Umbilical cord (tissue), 1 donor: ENCODE measurements at regions not wholly inside any gene's neighbourhood (a gene's known extent, or its start where the extent isn't known, plus 50 kb on each side); places are given as distances from the start of the nearest gene placed in this dataset.
"Not testable (repeated sequence)": the region's sequence is repeated elsewhere in the genome, so short reads cannot be mapped to it uniquely, and the experiment has no call there.

ENCODE experiments used
- DNase-seq: peaks from one replicate; pipeline ENCODE4 v3.0.0-alpha.2; 2015; ENCODE audit warnings: low spot score

GRCh38 chr15:58357529-58358476 is 74.0 kb upstream of the LIPC start:
- DNase-seq = peak; percentile 23

GRCh38 chr15:58360421-58361090 is 71.2 kb upstream of the LIPC start:
- DNase-seq = no peak

- DNase-seq = peak; percentile 54
Observed at GRCh38 chr15:58361273-58361759, 70.5 kb upstream of the LIPC start.

- peak; percentile 62 for DNase-seq
Observed at GRCh38 chr15:58362262-58362922, 69.4 kb upstream of the LIPC start.

- not testable (repeated sequence) for DNase-seq
Observed at GRCh38 chr15:58363118-58363517, 68.7 kb upstream of the LIPC start.

GRCh38 chr15:58363673-58364072 is 68.1 kb upstream of the LIPC start:
- not testable (repeated sequence) for DNase-seq

GRCh38 chr15:58365098-58365497 is 66.7 kb upstream of the LIPC start:
- DNase-seq = not testable (repeated sequence)

- DNase-seq = peak; percentile 55
Observed at GRCh38 chr15:58369261-58369701, 62.5 kb upstream of the LIPC start.

- no peak for DNase-seq
Observed at GRCh38 chr15:58369956-58370355, 61.8 kb upstream of the LIPC start.

GRCh38 chr15:58374147-58374546 is 57.6 kb upstream of the LIPC start:
- DNase-seq = no peak

- DNase-seq = no peak
Observed at GRCh38 chr15:58377193-58377592, 54.6 kb upstream of the LIPC start.

- no peak for DNase-seq
Observed at GRCh38 chr15:58378241-58379085, 53.3 kb upstream of the LIPC start.

- not testable (repeated sequence) for DNase-seq
Observed at GRCh38 chr15:58379454-58379853, 52.3 kb upstream of the LIPC start.

- DNase-seq = no peak
Observed at GRCh38 chr15:58380280-58380945, 51.4 kb upstream of the LIPC start.

- no peak for DNase-seq
Observed at GRCh38 chr15:58381697-58382096, 50.1 kb upstream of the LIPC start.
